GM10248 (cell line): ENCODE measurements at regions not wholly inside any gene's neighbourhood (a gene's known extent, or its start where the extent isn't known, plus 50 kb on each side); places are given as distances from the start of the nearest gene placed in this dataset.
"Not testable (repeated sequence)": the region's sequence is repeated elsewhere in the genome, so short reads cannot be mapped to it uniquely, and the experiment has no call there.

Experiments used
- CTCF ChIA-PET: fragments of 300-600 bp; sonication (Branson Sonifier 250); formaldehyde crosslinking; extraction: SDS; loops from one replicate; lab custom pipeline; 2021; ENCODE audit warnings: antibody characterized with exemption; lab: Yijun Ruan, JAX
- POLR2A ChIA-PET: fragments of 350-650 bp; sonication (Branson Sonifier 250); formaldehyde crosslinking; extraction: SDS; loops from one replicate; lab custom pipeline; 2020; ENCODE audit warnings: antibody characterized with exemption; lab: Yijun Ruan, JAX
- DNase-seq: peaks from one replicate; pipeline ENCODE4 v3.0.0; 2012; ENCODE audit errors: extremely low spot score
- CTCF ChIP-seq: IDR thresholded peaks from 2 replicates; pipeline ENCODE4 v1.5.1; 2012; ENCODE audit warnings: mild to moderate bottlenecking, low read depth; ENCODE audit errors: extremely low read depth, missing control alignments, control extremely low read depth

DNA sequence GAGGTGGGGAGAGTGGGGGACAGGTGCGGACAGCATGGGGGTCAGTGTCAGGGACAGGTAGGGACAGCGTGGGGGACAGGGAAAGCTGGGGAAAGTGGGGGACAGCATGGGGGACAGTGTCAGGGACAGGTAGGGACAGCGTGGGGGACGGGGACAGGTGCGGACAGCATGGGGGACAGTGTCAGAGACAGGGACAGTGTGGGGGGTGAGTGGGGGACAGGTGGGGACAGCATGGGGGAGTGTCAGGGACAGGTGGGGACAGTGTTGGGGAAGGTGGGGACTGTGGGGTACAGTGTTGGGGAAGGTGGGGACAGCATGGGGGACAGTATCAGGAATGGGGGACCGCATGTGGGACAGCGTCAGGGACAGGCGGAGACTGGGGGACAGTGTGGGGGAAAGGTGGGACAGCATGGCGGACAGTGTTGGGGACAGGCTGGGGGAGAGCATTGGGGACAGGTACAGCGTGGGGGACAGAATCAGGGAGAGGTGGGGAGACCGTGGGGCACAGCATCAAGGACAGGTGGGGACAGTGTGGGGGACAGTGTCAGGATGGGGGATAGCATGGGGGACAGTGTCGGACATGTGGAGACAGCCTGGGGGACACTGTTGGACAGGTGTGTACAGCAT, 96.1 kb downstream of the TMEM121 start:
- no peak for TF ChIP-seq CTCF
- no peak for DNase-seq
- CTCF ChIA-PET: no interaction called here
- POLR2A ChIA-PET: no interaction called here

DNA sequence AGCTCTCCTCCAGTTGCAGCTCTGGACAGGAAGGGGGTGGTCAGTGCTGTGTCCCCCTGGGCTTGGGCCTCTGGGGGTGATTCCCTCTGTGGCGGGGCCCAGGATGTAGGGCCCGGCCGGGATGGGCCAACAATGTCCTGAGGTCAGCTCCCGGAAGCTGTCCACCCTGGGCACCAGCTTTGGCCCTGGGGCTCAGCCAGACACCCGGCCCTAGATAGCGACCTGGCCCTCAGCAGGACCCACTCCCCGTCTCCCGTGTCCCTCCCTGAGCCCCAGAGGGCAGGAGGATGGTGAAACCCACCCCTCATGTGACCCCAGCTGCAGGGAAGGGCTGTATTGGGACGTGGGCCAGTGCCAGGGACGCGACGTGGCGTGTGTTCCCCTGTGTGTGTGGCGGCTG, 96.8 kb downstream of the TMEM121 start:
- DNase-seq, CTCF ChIA-PET, POLR2A ChIA-PET: not testable (repeated sequence)

GRCh38 chr14:105624346-105624745, 98.0 kb downstream of the TMEM121 start:
- CTCF ChIA-PET, POLR2A ChIA-PET, DNase-seq: not testable (repeated sequence)

DNA sequence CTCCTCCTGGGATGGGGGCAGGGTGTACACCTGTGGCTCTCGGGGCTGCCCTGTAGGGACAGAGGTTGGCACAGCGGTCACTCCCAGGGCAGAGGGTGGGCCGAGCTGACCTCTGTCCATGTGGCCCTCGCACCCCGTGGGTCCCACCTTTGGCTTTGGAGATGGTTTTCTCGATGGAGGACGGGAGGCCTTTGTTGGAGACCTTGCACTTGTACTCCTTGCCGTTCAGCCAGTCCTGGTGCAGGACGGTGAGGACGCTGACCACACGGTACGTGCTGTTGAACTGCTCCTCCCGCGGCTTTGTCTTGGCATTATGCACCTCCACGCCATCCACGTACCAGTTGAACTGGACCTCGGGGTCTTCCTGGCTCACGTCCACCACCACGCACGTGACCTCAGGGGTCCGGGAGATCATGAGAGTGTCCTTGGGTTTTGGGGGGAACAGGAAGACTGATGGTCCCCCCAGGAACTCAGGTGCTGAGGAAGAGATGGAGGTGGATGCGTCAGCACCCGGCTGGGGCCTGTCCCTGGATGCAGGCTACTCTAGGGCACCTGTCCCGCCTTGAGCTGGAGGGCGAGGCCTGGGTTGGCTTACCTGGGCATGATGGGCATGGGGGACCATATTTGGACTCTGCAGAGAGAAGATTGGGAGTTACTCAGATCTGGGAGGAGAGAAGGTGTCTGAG, 98.5 kb downstream of the TMEM121 start:
- CTCF ChIA-PET, POLR2A ChIA-PET, DNase-seq: not testable (repeated sequence)

DNA sequence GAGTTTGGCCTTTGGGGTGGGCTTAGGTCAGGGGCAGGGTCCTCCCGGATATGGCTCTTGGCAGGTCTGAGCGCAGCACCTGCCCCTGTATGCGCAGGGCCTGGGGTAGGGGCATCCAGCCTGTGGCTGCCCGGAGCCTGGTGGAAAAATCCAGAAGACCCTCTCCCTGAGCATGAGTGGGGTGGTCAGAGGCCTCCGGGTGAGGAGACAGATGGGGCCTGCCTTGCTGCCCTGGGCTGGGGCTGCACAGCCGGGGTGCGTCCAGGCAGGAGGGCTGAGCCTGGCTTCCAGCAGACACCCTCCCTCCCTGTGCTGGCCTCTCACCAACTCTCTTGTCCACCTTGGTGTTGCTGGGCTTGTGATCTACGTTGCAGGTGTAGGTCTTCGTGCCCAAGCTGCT, 99.1 kb downstream of the TMEM121 start:
- CTCF ChIA-PET, POLR2A ChIA-PET, DNase-seq: not testable (repeated sequence)

DNA sequence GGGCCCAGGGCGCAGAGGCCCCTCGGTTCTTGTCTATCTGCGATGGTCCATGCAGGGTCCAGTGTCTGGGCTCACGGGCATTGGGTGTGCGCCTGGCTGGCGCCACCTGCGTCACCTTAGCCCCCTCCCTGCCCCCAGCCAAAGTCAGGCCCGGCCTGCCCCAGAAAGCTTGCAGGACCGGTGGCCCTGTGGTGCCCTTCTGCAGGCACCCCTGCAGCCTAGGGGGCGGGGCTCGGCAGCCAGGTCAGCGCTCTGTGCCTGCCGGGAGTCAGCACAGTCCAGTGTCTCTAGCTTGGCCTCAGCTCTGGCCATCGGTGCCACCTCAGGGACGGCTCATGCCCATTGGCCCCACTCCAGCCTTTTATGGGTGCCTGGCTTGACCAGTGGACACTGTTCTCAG, 99.7 kb downstream of the TMEM121 start:
- DNase-seq, CTCF ChIA-PET, POLR2A ChIA-PET: not testable (repeated sequence)

- DNase-seq, POLR2A ChIA-PET, CTCF ChIA-PET: not testable (repeated sequence)
Observed at GRCh38 chr14:105626651-105627050, 100.3 kb downstream of the TMEM121 start.

- CTCF ChIA-PET: interaction anchor here (1.6 kb wide), 1 partner anchor 790 kb away, joined by 7 read pairs; no protein-coding TSS in a partner anchor
- DNase-seq, POLR2A ChIA-PET: not testable (repeated sequence)
Observed at GRCh38 chr14:105627287-105627686, 100.9 kb downstream of the TMEM121 start.

- ChIA-PET CTCF (interaction anchor here (1.6 kb wide), 1 partner anchor 789 kb away, joined by 7 read pairs; no protein-coding TSS in a partner anchor), POLR2A (interaction anchor here (0.7 kb wide), 1 partner anchor 555 kb away, joined by 3 read pairs; no protein-coding TSS in a partner anchor)
- no peak for DNase-seq
- TF ChIP-seq CTCF: no peak
Observed at GRCh38 chr14:105627701-105628100, 101.3 kb downstream of the TMEM121 start.

GRCh38 chr14:105628126-105628525, 101.7 kb downstream of the TMEM121 start:
- ChIA-PET CTCF (interaction anchor here (1.6 kb wide), 1 partner anchor 789 kb away, joined by 7 read pairs; no protein-coding TSS in a partner anchor), POLR2A (interaction anchor here (0.7 kb wide), 1 partner anchor 555 kb away, joined by 3 read pairs; no protein-coding TSS in a partner anchor)
- not testable (repeated sequence) for DNase-seq

GRCh38 chr14:105628531-105629067, 102.2 kb downstream of the TMEM121 start:
- CTCF ChIA-PET: interaction anchor here (1.6 kb wide), 1 partner anchor 789 kb away, joined by 7 read pairs; no protein-coding TSS in a partner anchor
- POLR2A ChIA-PET: interaction anchor here (0.7 kb wide), 1 partner anchor 556 kb away, joined by 3 read pairs; no protein-coding TSS in a partner anchor
- DNase-seq: not testable (repeated sequence)

DNA sequence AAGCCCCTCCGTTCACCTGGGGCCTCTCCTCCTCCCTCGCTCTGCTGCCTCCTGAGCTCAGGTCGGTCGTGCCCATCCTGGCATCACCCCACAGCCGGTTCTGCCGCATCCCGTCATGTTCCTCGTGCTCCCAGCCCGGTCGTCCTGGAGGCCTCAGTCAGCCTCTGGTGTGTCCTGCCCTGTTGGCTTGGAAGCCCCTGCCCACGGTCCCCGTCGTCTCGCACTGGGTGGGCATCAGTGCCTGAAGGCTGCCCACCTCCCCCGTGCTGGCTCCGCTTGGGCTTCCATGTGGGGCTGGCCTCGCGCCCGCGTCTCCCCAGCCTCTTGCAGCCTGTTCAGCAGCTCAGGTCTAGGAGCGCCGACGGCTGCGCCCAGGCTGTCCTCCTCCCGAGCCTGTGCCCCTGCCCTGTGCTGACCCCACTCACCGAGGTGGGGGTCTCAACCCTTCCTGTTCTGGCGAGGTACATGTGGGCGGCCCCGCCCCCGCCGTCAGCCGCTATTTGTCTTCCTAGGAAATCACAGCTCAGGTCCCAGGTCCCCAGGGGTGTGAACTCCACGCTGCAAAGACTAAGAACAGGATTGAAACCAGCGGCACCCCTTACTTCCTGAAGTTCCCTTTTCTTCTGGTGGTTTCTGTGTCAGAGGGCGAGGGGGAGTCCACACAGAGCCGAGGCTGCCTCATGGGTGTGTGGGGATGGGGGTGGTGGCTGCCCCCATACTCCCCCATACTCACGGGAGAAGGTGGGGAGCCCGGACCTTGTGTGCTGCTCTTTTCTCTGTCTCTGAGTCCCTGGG, 102.9 kb downstream of the TMEM121 start:
- DNase-seq, CTCF ChIA-PET, POLR2A ChIA-PET: not testable (repeated sequence)
